MM.1S (cell line): ENCODE measurements at regions not wholly inside any gene's neighbourhood (a gene's known extent, or its start where the extent isn't known, plus 50 kb on each side); places are given as distances from the start of the nearest gene placed in this dataset.

ENCODE experiments used
- DNase-seq: peaks from one replicate; pipeline ENCODE4 v3.0.0-alpha.2; 2015
- H2AFZ ChIP-seq: fragments of 300-600 bp; sonication (generic); 2 replicates; pipeline ENCODE4 v1.6.0; 2016; ENCODE audit warnings: antibody characterized with exemption, low read length
- H3F3A ChIP-seq: fragments of 300-600 bp; sonication (generic); 2 replicates; pipeline ENCODE4 v1.6.1; 2016; ENCODE audit warnings: mild to moderate bottlenecking, antibody characterized with exemption, low read length, moderate library complexity, mixed read lengths; ENCODE audit not compliant: insufficient read depth
- H3K27ac ChIP-seq: fragments of 300-600 bp; sonication (generic); 2 replicates; pipeline ENCODE4 v1.5.1; 2016; ENCODE audit warnings: mild to moderate bottlenecking, low read length
- H3K27me3 ChIP-seq: fragments of 300-600 bp; sonication (generic); replicated peaks from 2 replicates; pipeline ENCODE4 v1.6.0; 2016; ENCODE audit warnings: low read length; ENCODE audit not compliant: insufficient read depth
- H3K36me3 ChIP-seq: fragments of 300-600 bp; sonication (generic); replicated peaks from 2 replicates; pipeline ENCODE4 v1.6.1; 2016; ENCODE audit warnings: mild to moderate bottlenecking, low read length, mixed read lengths; ENCODE audit not compliant: insufficient read depth
- H3K4me1 ChIP-seq: fragments of 300-600 bp; sonication (generic); 2 replicates; pipeline ENCODE4 v1.6.1; 2016; ENCODE audit warnings: low read length, mixed read lengths
- H3K4me2 ChIP-seq: fragments of 300-600 bp; sonication (generic); 2 replicates; pipeline ENCODE4 v1.6.0; 2016; ENCODE audit warnings: low read depth, low read length
- H3K4me3 ChIP-seq: fragments of 300-600 bp; sonication (generic); 2 replicates; pipeline ENCODE4 v1.5.1; 2016; ENCODE audit warnings: low read length, mixed read lengths
- H3K79me2 ChIP-seq: fragments of 300-600 bp; sonication (generic); 2 replicates; pipeline ENCODE4 v1.6.1; 2016; ENCODE audit warnings: mixed run types, low read length, mixed read lengths
- H3K9ac ChIP-seq: fragments of 300-600 bp; sonication (generic); 2 replicates; pipeline ENCODE4 v1.6.1; 2016; ENCODE audit warnings: low read length, mixed read lengths
- H3K9me2 ChIP-seq: fragments of 300-600 bp; sonication (generic); replicated peaks from 2 replicates; pipeline ENCODE4 v1.6.1; 2016; ENCODE audit warnings: mild to moderate bottlenecking, low read length, mixed read lengths; ENCODE audit not compliant: insufficient read depth
- H3K9me3 ChIP-seq: fragments of 300-600 bp; sonication (generic); replicated peaks from 2 replicates; pipeline ENCODE4 v1.6.1; 2016; ENCODE audit warnings: mild to moderate bottlenecking, low read length, mixed read lengths; ENCODE audit not compliant: insufficient read depth
- H4K20me1 ChIP-seq: fragments of 300-600 bp; sonication (generic); 2 replicates; pipeline ENCODE4 v1.6.1; 2016; ENCODE audit warnings: mild to moderate bottlenecking, low read length, moderate library complexity, mixed read lengths; ENCODE audit not compliant: insufficient read depth
- EZH2 ChIP-seq: fragments of 300-600 bp; sonication (generic); optimal IDR thresholded peaks from 2 replicates; pipeline ENCODE3; 2017; ENCODE audit warnings: low read depth, mild to moderate bottlenecking, antibody characterized with exemption, low read length, mixed read lengths
- EZH2phosphoT487 ChIP-seq: fragments of 300-600 bp; sonication (generic); IDR thresholded peaks from 2 replicates; pipeline ENCODE4 v1.6.1; 2018; ENCODE audit warnings: antibody characterized with exemption, low read length
- TF ChIP-seq, protein P1 (sequence below): fragments of 300-600 bp; sonication (generic); IDR thresholded peaks from 2 replicates; pipeline ENCODE4 v1.5.1; 2016; ENCODE audit warnings: antibody characterized with exemption, low read length, mixed read lengths

DNA sequence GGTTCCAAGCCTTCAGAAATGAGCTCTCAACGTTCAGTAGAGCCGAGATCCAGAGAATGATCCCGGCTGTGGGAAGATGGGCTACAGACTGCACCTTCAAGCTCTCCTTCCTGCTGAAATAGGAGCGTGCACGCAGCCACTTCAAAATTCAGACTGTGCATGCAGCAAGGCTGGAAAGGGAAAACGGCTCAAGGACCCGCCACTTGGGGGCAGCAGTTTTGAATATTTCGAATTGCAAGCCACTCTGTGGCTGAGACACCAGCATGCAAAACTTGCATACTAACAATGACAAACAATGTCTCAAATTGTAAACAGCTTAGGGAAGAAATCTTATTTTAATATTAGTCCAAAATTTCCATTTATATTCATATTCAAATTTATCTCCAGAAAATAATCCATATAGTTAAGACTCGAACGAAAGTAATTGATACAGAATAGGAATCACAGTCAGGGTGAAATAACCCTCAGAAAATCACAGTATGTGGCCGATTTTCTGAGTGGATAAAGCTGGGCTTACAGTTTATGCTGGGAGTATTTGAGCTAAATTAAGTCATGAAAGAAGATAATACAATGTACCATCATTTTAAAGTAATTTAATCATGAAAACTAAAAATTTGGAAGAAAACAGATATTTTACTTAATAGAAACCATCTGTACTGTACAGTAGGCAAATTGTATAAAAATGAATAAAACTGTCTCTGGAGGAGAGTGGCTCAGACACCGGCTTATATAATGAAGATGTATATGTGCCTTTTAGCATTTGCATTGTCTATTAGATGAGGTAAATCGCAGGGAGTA is 137.9 kb upstream of the MKI67 start:
- Histone ChIP-seq H3K4me2 (no peak overlapping the region), H3K79me2 (no peaks in the 10 kb centered on the region), H3K4me1 (no peaks in the 10 kb centered on the region), H3K9me2 (no peaks in the 10 kb centered on the region), H3K27ac (no peak overlapping the region), H2AFZ (no peak overlapping the region), H3F3A (no peaks in the 10 kb centered on the region), H3K27me3 (no peaks in the 10 kb centered on the region), H3K36me3 (no peaks in the 10 kb centered on the region), H3K9ac (no peak overlapping the region), H4K20me1 (no peaks in the 10 kb centered on the region), H3K9me3 (no peaks in the 10 kb centered on the region), H3K4me3 (no peak overlapping the region)
- no peak for TF ChIP-seq EZH2phosphoT487
- no peak for TF ChIP-seq EZH2
- TF ChIP-seq, protein P1, sequence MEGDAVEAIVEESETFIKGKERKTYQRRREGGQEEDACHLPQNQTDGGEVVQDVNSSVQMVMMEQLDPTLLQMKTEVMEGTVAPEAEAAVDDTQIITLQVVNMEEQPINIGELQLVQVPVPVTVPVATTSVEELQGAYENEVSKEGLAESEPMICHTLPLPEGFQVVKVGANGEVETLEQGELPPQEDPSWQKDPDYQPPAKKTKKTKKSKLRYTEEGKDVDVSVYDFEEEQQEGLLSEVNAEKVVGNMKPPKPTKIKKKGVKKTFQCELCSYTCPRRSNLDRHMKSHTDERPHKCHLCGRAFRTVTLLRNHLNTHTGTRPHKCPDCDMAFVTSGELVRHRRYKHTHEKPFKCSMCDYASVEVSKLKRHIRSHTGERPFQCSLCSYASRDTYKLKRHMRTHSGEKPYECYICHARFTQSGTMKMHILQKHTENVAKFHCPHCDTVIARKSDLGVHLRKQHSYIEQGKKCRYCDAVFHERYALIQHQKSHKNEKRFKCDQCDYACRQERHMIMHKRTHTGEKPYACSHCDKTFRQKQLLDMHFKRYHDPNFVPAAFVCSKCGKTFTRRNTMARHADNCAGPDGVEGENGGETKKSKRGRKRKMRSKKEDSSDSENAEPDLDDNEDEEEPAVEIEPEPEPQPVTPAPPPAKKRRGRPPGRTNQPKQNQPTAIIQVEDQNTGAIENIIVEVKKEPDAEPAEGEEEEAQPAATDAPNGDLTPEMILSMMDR: peak; percentile 71
- peak; percentile 72 for DNase-seq

DNA sequence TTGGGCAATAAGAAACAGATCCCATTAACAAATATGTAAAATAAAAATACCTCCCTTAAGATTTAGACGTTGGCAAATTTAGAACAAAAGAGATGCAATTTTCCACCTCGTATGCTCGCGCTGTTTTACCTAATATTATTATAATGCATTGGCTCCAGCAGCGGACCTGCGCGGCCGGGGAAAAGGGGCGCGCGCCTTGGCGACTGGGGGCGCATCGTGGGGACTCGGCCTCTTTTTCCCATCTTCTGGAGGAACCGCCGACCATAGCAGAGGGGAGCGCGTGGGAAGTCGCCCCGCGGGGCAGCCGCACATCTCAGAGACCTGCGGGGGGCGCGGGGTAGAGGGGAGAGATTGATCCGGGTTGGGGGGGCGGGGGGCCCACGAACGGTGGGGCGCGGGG is 139.4 kb upstream of the MKI67 start:
- DNase-seq: no peak
- TF ChIP-seq EZH2phosphoT487 (no peak), EZH2 (no peak)
- TF ChIP-seq, protein P1: no peak
- Histone ChIP-seq H3K27ac (no peak overlapping the region), H4K20me1 (no peaks in the 10 kb centered on the region), H3K4me1 (no peaks in the 10 kb centered on the region), H3K27me3 (no peaks in the 10 kb centered on the region), H3K9me2 (no peaks in the 10 kb centered on the region), H3K79me2 (no peaks in the 10 kb centered on the region), H3K36me3 (no peaks in the 10 kb centered on the region), H2AFZ (no peak overlapping the region), H3K9ac (no peak overlapping the region), H3F3A (no peaks in the 10 kb centered on the region), H3K9me3 (no peaks in the 10 kb centered on the region), H3K4me3 (no peak overlapping the region), H3K4me2 (no peak overlapping the region)

DNA sequence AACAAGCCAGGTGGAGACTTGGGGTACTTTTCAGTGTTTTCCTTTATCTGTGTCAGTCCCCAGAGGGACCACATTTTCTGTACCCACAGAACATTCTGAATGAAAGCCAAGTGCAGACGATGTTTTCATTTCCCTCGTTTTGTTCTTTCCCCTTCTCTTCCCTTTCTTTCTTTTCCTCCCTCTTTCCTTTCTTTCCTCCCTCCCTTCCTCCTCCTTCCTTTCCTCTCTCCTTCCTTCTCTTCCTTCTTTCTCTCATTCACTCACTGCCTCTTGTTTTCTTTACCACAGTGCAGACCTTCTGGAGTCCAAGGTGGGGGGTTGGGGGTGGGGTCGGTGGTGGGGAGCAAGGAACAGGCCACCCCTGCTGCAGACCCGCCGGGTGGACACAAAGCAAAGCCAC is 141.4 kb upstream of the MKI67 start:
- H4K20me1 ChIP-seq: no peaks in the 10 kb centered on the region
- no peaks in the 10 kb centered on the region for H3F3A ChIP-seq
- H3K9me3 ChIP-seq: no peaks in the 10 kb centered on the region
- peak overlapping the region; percentile 51; the same call in 1 of the 2 replicates for H2AFZ ChIP-seq
- no peaks in the 10 kb centered on the region for H3K79me2 ChIP-seq
- H3K4me2 ChIP-seq: peak overlapping the region; percentile 38; the same call in 1 of the 2 replicates
- no peak for DNase-seq
- no peak for TF ChIP-seq EZH2phosphoT487
- TF ChIP-seq, protein P1: no peak
- TF ChIP-seq EZH2: no peak
- H3K36me3 ChIP-seq: no peaks in the 10 kb centered on the region
- H3K4me3 ChIP-seq: no peak overlapping the region
- no peaks in the 10 kb centered on the region for H3K9me2 ChIP-seq
- H3K27me3 ChIP-seq: no peaks in the 10 kb centered on the region
- no peak overlapping the region for H3K27ac ChIP-seq
- H3K4me1 ChIP-seq: no peaks in the 10 kb centered on the region
- H3K9ac ChIP-seq: no peak overlapping the region
